WTC11 (cell line): ENCODE measurements at regions not wholly inside any gene's neighbourhood (a gene's known extent, or its start where the extent isn't known, plus 50 kb on each side); places are given as distances from the start of the nearest gene placed in this dataset.

Source experiments
- ATAC-seq: fragments of 200-7000 bp; cut with Tn5 transposase; 2 replicates; pipeline ENCODE4 v1.10.0; 2021; ENCODE audit warnings: mild to moderate bottlenecking, moderate library complexity
- CTCF ChIA-PET: fragments of 300-600 bp; sonication (Branson Sonifier 250); formaldehyde crosslinking; loops from one replicate; lab custom pipeline; 2021; ENCODE audit warnings: antibody characterized with exemption; lab: Charles Lee
- POLR2A ChIA-PET: fragments of 350-600 bp; sonication (Branson Sonifier 250); formaldehyde crosslinking; loops from one replicate; lab custom pipeline; 2021; ENCODE audit warnings: antibody characterized with exemption; lab: Charles Lee
- DNase-seq: peaks from one replicate; pipeline ENCODE4 v3.0.0; 2021; ENCODE audit warnings: low spot score
- H3K27ac Mint-ChIP-seq: 2 replicates; pipeline ENCODE4 v1.8.0; 2021; ENCODE audit warnings: mixed read lengths
- H3K27me3 Mint-ChIP-seq: 2 replicates; pipeline ENCODE4 v1.8.0; 2021; ENCODE audit warnings: low read depth, mild to moderate bottlenecking, moderate library complexity, mixed read lengths
- H3K36me3 Mint-ChIP-seq: 2 replicates; pipeline ENCODE4 v1.8.0; 2021; ENCODE audit warnings: mixed read lengths
- H3K4me1 Mint-ChIP-seq: 2 replicates; pipeline ENCODE4 v1.8.0; 2022; ENCODE audit warnings: mixed read lengths
- H3K4me3 Mint-ChIP-seq: 2 replicates; pipeline ENCODE4 v1.8.0; 2021; ENCODE audit warnings: mild to moderate bottlenecking, moderate library complexity, mixed read lengths
- H3K9me3 Mint-ChIP-seq: 2 replicates; pipeline ENCODE4 v1.8.0; 2021; ENCODE audit warnings: mixed read lengths
- ETV6 ChIP-seq: sonication (generic); formaldehyde crosslinking; IDR thresholded peaks from 2 replicates; pipeline ENCODE4 v1.8.1; 2022; ENCODE audit warnings: mild to moderate bottlenecking, missing genetic modification reagents
- FOXJ3 ChIP-seq: sonication (generic); formaldehyde crosslinking; IDR thresholded peaks from 2 replicates; pipeline ENCODE4 v1.9.0; 2021; ENCODE audit warnings: missing genetic modification reagents, mild to moderate bottlenecking, borderline replicate concordance
- FOXK1 ChIP-seq: sonication (generic); formaldehyde crosslinking; IDR thresholded peaks from 2 replicates; pipeline ENCODE4 v1.8.0; 2022; ENCODE audit warnings: mild to moderate bottlenecking, moderate library complexity, missing genetic modification reagents
- GTF2I ChIP-seq: fragments of 250-450 bp; sonication (Bioruptor Pico); conservative IDR thresholded peaks from 2 replicates; pipeline ENCODE4 v1.4.0; 2021; ENCODE audit warnings: mild to moderate bottlenecking
- HMGA2 ChIP-seq: fragments of 250-450 bp; sonication (Bioruptor Pico); IDR thresholded peaks from 2 replicates; pipeline ENCODE4 v1.4.0; 2021; ENCODE audit warnings: mild to moderate bottlenecking, moderate library complexity
- MXD4 ChIP-seq: fragments of 250-450 bp; sonication (Bioruptor Pico); IDR thresholded peaks from 2 replicates; pipeline ENCODE4 v1.8.0; 2021; ENCODE audit warnings: mild to moderate bottlenecking, moderate library complexity, borderline replicate concordance
- NFE2L1 ChIP-seq: sonication (generic); formaldehyde crosslinking; IDR thresholded peaks from 2 replicates; pipeline ENCODE4 v1.8.1; 2023; ENCODE audit warnings: missing genetic modification reagents
- SOX15 ChIP-seq: fragments of 250-450 bp; sonication (Bioruptor Pico); IDR thresholded peaks from 2 replicates; pipeline ENCODE4 v1.9.0; 2021; ENCODE audit warnings: mild to moderate bottlenecking
- TEAD4 ChIP-seq: sonication (generic); formaldehyde crosslinking; IDR thresholded peaks from 2 replicates; pipeline ENCODE4 v1.8.0; 2022; ENCODE audit warnings: mild to moderate bottlenecking, missing genetic modification reagents
- TP53 ChIP-seq: sonication (generic); formaldehyde crosslinking; IDR thresholded peaks from 2 replicates; pipeline ENCODE4 v1.8.1; 2023; ENCODE audit warnings: mild to moderate bottlenecking, missing genetic modification reagents
- ZNF138 ChIP-seq: sonication (generic); formaldehyde crosslinking; conservative IDR thresholded peaks from 2 replicates; pipeline ENCODE4 v1.8.1; 2022; ENCODE audit warnings: mild to moderate bottlenecking, moderate library complexity, missing genetic modification reagents
- ZNF232 ChIP-seq: sonication (generic); formaldehyde crosslinking; IDR thresholded peaks from 2 replicates; pipeline ENCODE4 v1.8.0; 2022; ENCODE audit warnings: mild to moderate bottlenecking, missing genetic modification reagents
- ZNF423 ChIP-seq: fragments of 250-450 bp; sonication (Bioruptor Pico); IDR thresholded peaks from 2 replicates; pipeline ENCODE4 v2.1.2; 2022; ENCODE audit warnings: mild to moderate bottlenecking, moderate library complexity
- ZNF671 ChIP-seq: fragments of 250-450 bp; sonication (Bioruptor Pico); IDR thresholded peaks from 2 replicates; pipeline ENCODE4 v1.8.0; 2021; ENCODE audit warnings: mild to moderate bottlenecking
- TF ChIP-seq, protein P1 (sequence below): sonication (generic); formaldehyde crosslinking; conservative IDR thresholded peaks from 2 replicates; pipeline ENCODE4 v1.8.1; 2023; ENCODE audit warnings: mild to moderate bottlenecking, low read depth, missing genetic modification reagents, moderate library complexity
- TF ChIP-seq, protein P2 (sequence below): fragments of 200-600 bp; IDR thresholded peaks from 2 replicates; pipeline ENCODE4 v1.8.0; 2022; ENCODE audit warnings: antibody characterized with exemption
- TF ChIP-seq, protein P3 (sequence below): sonication (generic); formaldehyde crosslinking; IDR thresholded peaks from 2 replicates; pipeline ENCODE4 v1.8.1; 2023; ENCODE audit warnings: mild to moderate bottlenecking, missing genetic modification reagents
- TF ChIP-seq, protein P4 (sequence below): sonication (generic); formaldehyde crosslinking; IDR thresholded peaks from 2 replicates; pipeline ENCODE4 v1.8.0; 2022; ENCODE audit warnings: mild to moderate bottlenecking, missing genetic modification reagents
- TF ChIP-seq, protein P5 (sequence below): sonication (generic); formaldehyde crosslinking; IDR thresholded peaks from 2 replicates; pipeline ENCODE4 v1.8.1; 2023; ENCODE audit warnings: mild to moderate bottlenecking, missing genetic modification reagents, moderate library complexity
- TF ChIP-seq, protein P6 (sequence below): fragments of 250-450 bp; sonication (Bioruptor Pico); IDR thresholded peaks from 2 replicates; pipeline ENCODE4 v1.9.0; 2021; ENCODE audit warnings: mild to moderate bottlenecking

DNA sequence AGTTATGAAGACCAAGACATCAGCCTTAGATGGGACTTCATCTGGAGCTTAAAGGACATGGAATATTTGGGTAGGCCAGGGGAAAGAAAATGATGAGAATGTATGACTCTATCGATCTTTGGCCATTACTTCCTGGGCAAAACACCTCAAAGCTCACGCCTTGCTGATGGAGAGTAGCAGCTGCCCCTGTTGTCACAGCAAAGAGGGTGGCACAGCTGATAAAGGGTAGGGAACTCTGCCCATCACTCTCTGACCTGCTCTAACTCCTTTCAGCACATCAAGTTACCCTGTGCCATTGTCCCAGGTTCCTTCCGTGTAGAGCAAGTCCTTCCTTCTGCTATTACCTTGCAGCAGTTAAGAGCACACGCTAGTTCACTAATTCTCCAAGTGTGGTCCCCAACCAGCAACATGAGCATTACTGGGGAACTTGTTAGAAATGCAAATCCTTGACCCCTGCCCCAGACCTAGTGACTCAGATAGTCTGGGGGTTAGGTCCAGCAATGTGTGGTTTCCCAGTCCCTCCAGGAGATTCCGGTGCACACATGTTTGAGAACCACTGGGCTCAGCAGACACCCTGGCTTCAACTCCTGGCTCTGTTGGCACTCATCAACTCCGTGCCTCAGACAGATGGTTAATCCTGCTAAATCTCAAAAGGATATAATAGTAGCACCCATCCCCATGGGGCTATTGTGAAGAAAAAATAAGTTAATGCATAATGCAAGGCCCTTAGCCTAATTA, 93.7 kb upstream of the EEA1 start:
- Mint-ChIP-seq H3K27ac (no peak overlapping the region), H3K4me3 (no peak overlapping the region), H3K4me1 (peaks cover 11% of the 10 kb centered on the region)

DNA sequence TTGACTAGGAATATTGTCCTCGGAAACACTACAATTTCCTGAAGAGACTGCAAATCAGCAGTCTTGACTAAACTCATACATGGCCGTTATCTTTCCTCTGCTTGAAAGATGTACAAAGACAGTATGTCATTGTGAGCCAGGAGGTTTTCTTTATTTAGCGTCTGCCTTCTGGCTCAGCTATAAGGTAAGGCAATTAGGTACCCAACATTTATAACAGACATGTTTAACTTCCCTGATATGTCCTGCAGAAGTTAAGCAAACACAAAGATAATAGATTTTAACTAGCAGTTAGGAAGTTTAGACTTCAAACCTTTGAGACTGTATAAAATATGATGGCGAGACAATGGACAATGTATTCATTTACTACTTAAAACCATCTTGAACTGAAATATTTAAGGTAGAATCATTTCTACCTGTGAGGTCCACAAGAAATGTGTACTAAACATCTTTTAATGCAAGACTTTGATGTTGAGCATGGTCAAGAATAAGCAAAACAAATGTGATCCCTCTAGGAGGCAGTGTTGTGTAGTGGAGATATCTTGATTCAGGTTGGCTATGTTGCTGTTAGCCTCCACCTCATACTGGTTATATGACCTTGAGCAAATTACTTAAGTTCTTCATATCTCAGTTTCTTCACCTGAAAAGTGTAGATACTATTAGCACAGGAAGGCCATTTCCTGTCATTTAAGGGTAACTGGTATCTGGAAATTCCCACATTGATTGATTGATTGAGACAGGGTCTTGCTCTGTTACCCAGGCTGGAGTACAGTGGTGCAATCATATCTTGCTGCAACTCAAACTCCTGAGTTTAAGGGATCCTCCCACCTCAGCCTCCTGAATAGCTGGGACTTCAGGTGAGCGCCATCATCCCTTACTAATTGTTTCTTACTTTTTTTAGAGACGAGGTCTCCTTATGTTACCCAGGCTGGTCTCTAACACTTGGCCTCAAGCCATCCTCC, 96.3 kb upstream of the EEA1 start:
- no peaks in the 10 kb centered on the region for H3K36me3 Mint-ChIP-seq
- ATAC-seq (peak; percentile 83), DNase-seq (no peak)
- ChIA-PET CTCF (no interaction called here), POLR2A (no interaction called here)
- no peaks in the 10 kb centered on the region; the same call in 1 of the 2 replicates for H3K27me3 Mint-ChIP-seq
- H3K4me1 Mint-ChIP-seq: peaks cover 6% of the 10 kb centered on the region
- H3K27ac Mint-ChIP-seq: no peak overlapping the region
- H3K4me3 Mint-ChIP-seq: no peak overlapping the region
- no peaks in the 10 kb centered on the region for H3K9me3 Mint-ChIP-seq
- TF ChIP-seq SOX15 (CRISPR knock-in tag): no peak
- no peak for TF ChIP-seq FOXJ3 (CRISPR knock-in tag)
- TF ChIP-seq ZNF671: no peak
- TF ChIP-seq, protein P1, sequence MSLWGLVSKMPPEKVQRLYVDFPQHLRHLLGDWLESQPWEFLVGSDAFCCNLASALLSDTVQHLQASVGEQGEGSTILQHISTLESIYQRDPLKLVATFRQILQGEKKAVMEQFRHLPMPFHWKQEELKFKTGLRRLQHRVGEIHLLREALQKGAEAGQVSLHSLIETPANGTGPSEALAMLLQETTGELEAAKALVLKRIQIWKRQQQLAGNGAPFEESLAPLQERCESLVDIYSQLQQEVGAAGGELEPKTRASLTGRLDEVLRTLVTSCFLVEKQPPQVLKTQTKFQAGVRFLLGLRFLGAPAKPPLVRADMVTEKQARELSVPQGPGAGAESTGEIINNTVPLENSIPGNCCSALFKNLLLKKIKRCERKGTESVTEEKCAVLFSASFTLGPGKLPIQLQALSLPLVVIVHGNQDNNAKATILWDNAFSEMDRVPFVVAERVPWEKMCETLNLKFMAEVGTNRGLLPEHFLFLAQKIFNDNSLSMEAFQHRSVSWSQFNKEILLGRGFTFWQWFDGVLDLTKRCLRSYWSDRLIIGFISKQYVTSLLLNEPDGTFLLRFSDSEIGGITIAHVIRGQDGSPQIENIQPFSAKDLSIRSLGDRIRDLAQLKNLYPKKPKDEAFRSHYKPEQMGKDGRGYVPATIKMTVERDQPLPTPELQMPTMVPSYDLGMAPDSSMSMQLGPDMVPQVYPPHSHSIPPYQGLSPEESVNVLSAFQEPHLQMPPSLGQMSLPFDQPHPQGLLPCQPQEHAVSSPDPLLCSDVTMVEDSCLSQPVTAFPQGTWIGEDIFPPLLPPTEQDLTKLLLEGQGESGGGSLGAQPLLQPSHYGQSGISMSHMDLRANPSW (CRISPR knock-in tag): no peak
- TF ChIP-seq, protein P2, sequence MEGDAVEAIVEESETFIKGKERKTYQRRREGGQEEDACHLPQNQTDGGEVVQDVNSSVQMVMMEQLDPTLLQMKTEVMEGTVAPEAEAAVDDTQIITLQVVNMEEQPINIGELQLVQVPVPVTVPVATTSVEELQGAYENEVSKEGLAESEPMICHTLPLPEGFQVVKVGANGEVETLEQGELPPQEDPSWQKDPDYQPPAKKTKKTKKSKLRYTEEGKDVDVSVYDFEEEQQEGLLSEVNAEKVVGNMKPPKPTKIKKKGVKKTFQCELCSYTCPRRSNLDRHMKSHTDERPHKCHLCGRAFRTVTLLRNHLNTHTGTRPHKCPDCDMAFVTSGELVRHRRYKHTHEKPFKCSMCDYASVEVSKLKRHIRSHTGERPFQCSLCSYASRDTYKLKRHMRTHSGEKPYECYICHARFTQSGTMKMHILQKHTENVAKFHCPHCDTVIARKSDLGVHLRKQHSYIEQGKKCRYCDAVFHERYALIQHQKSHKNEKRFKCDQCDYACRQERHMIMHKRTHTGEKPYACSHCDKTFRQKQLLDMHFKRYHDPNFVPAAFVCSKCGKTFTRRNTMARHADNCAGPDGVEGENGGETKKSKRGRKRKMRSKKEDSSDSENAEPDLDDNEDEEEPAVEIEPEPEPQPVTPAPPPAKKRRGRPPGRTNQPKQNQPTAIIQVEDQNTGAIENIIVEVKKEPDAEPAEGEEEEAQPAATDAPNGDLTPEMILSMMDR: no peak; the same call in 1 of the 2 replicates
- TF ChIP-seq, protein P3, sequence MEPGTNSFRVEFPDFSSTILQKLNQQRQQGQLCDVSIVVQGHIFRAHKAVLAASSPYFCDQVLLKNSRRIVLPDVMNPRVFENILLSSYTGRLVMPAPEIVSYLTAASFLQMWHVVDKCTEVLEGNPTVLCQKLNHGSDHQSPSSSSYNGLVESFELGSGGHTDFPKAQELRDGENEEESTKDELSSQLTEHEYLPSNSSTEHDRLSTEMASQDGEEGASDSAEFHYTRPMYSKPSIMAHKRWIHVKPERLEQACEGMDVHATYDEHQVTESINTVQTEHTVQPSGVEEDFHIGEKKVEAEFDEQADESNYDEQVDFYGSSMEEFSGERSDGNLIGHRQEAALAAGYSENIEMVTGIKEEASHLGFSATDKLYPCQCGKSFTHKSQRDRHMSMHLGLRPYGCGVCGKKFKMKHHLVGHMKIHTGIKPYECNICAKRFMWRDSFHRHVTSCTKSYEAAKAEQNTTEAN (CRISPR knock-in tag): no peak
- TF ChIP-seq FOXK1: no peak
- TF ChIP-seq, protein P4, sequence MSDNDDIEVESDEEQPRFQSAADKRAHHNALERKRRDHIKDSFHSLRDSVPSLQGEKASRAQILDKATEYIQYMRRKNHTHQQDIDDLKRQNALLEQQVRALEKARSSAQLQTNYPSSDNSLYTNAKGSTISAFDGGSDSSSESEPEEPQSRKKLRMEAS (CRISPR knock-in tag): no peak
- no peak for TF ChIP-seq HMGA2 (CRISPR knock-in tag)
- no peak for TF ChIP-seq NFE2L1 (CRISPR knock-in tag)

More for the DNA sequence above, 93.7 kb upstream of the EEA1 start:
- CTCF ChIA-PET: no interaction called here
- ATAC-seq (no peak), DNase-seq (no peak)
- H3K9me3 Mint-ChIP-seq: no peaks in the 10 kb centered on the region
- TF ChIP-seq ETV6 (CRISPR knock-in tag) (no peak), GTF2I (CRISPR knock-in tag) (no peak), ZNF423 (no peak), ZNF232 (no peak), ZNF138 (CRISPR knock-in tag) (no peak), TEAD4 (no peak), TP53 (CRISPR knock-in tag) (no peak), SOX15 (CRISPR knock-in tag) (no peak), FOXK1 (no peak), MXD4 (CRISPR knock-in tag) (no peak)
- TF ChIP-seq, protein P2: no peak
- TF ChIP-seq, protein P5, sequence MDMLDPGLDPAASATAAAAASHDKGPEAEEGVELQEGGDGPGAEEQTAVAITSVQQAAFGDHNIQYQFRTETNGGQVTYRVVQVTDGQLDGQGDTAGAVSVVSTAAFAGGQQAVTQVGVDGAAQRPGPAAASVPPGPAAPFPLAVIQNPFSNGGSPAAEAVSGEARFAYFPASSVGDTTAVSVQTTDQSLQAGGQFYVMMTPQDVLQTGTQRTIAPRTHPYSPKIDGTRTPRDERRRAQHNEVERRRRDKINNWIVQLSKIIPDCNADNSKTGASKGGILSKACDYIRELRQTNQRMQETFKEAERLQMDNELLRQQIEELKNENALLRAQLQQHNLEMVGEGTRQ: no peak
- TF ChIP-seq, protein P6, sequence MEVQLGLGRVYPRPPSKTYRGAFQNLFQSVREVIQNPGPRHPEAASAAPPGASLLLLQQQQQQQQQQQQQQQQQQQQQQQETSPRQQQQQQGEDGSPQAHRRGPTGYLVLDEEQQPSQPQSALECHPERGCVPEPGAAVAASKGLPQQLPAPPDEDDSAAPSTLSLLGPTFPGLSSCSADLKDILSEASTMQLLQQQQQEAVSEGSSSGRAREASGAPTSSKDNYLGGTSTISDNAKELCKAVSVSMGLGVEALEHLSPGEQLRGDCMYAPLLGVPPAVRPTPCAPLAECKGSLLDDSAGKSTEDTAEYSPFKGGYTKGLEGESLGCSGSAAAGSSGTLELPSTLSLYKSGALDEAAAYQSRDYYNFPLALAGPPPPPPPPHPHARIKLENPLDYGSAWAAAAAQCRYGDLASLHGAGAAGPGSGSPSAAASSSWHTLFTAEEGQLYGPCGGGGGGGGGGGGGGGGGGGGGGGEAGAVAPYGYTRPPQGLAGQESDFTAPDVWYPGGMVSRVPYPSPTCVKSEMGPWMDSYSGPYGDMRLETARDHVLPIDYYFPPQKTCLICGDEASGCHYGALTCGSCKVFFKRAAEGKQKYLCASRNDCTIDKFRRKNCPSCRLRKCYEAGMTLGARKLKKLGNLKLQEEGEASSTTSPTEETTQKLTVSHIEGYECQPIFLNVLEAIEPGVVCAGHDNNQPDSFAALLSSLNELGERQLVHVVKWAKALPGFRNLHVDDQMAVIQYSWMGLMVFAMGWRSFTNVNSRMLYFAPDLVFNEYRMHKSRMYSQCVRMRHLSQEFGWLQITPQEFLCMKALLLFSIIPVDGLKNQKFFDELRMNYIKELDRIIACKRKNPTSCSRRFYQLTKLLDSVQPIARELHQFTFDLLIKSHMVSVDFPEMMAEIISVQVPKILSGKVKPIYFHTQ: no peak
- TF ChIP-seq, all 79 proteins: peak for 0
- POLR2A ChIA-PET: no interaction called here
- Mint-ChIP-seq H3K36me3 (no peaks in the 10 kb centered on the region), H3K27me3 (no peaks in the 10 kb centered on the region; the same call in 1 of the 2 replicates)
